ENCODE measurements at regions not wholly inside any gene's neighbourhood (a gene's known extent, or its start where the extent isn't known, plus 50 kb on each side); places are given as distances from the start of the nearest gene placed in this dataset.
"Not testable (repeated sequence)": the region's sequence is repeated elsewhere in the genome, so short reads cannot be mapped to it uniquely, and the experiment has no call there.

- no peak for DNase-seq
Measured at GRCh38 chrX:121876305-121876704, 828.9 kb downstream of the GLUD2 start.

GRCh38 chrX:121877337-121877736 lies 829.9 kb downstream of the GLUD2 start:
- not testable (repeated sequence) for DNase-seq

- DNase-seq = no peak
Measured at GRCh38 chrX:121886557-121886956, 839.1 kb downstream of the GLUD2 start.

- no peak for DNase-seq
Measured at GRCh38 chrX:121894756-121895155, 847.3 kb downstream of the GLUD2 start.

GRCh38 chrX:121902463-121902862 lies 855.1 kb downstream of the GLUD2 start:
- DNase-seq = no peak

- no peak for DNase-seq
Measured at GRCh38 chrX:121903961-121904360, 856.6 kb downstream of the GLUD2 start.

- DNase-seq = no peak
Measured at GRCh38 chrX:121921258-121921657, 873.8 kb downstream of the GLUD2 start.

GRCh38 chrX:121931567-121931966 lies 884.2 kb downstream of the GLUD2 start:
- no peak for DNase-seq

GRCh38 chrX:121932688-121933087 lies 885.3 kb downstream of the GLUD2 start:
- no peak for DNase-seq

- DNase-seq = no peak
Measured at GRCh38 chrX:121949041-121949760, 901.8 kb downstream of the GLUD2 start.

GRCh38 chrX:121958886-121959285 lies 911.5 kb downstream of the GLUD2 start:
- no peak for DNase-seq

GRCh38 chrX:121975671-121976070 lies 928.3 kb downstream of the GLUD2 start:
- DNase-seq = no peak

GRCh38 chrX:121987163-121987562 lies 939.8 kb downstream of the GLUD2 start:
- no peak for DNase-seq

GRCh38 chrX:121987835-121988234 lies 940.4 kb downstream of the GLUD2 start:
- DNase-seq = no peak

GRCh38 chrX:122004127-122004526 lies 956.7 kb downstream of the GLUD2 start:
- no peak for DNase-seq

GRCh38 chrX:122026665-122027064 lies 979.3 kb downstream of the GLUD2 start:
- DNase-seq = no peak

- no peak for DNase-seq
Measured at GRCh38 chrX:122046226-122046625, 998.8 kb downstream of the GLUD2 start.

GRCh38 chrX:122046815-122047214 lies 999.4 kb downstream of the GLUD2 start:
- no peak for DNase-seq

- no peak for DNase-seq
Measured at GRCh38 chrX:122047261-122047660, 999.9 kb downstream of the GLUD2 start.

- no peak for DNase-seq
Measured at GRCh38 chrX:122055460-122055859, 1008.0 kb downstream of the GLUD2 start.

GRCh38 chrX:122055979-122056715 lies 1008.7 kb downstream of the GLUD2 start:
- no peak for DNase-seq

- no peak for DNase-seq
Measured at GRCh38 chrX:122076241-122076640, 1028.8 kb downstream of the GLUD2 start.

- DNase-seq = no peak
Measured at GRCh38 chrX:122078079-122078478, 1030.7 kb downstream of the GLUD2 start.

GRCh38 chrX:122087341-122087740 lies 1039.9 kb downstream of the GLUD2 start:
- no peak for DNase-seq

- no peak for DNase-seq
Measured at GRCh38 chrX:122091571-122091970, 1044.2 kb downstream of the GLUD2 start.

Data from stimulated activated CD4-positive, alpha-beta T cell treated with anti-CD3 and anti-CD28 coated beads, Interleukin-12 subunit alpha, Interleukin-12 subunit beta, amount 100 ng/mL, for 4 hours (primary cell).